CD4-positive, alpha-beta T cell treated with Interleukin-12 subunit alpha and Interleukin-12 subunit beta, for 1 hour (primary cell): ENCODE measurements at regions not wholly inside any gene's neighbourhood (a gene's known extent, or its start where the extent isn't known, plus 50 kb on each side); places are given as distances from the start of the nearest gene placed in this dataset.

ENCODE experiments used
- DNase-seq: peaks from one replicate; pipeline ENCODE4 v3.0.0-alpha.2; 2020

GRCh38 chr9:129411501-129412175, 209.3 kb downstream of the C9orf50 start:
- DNase-seq: no peak

- no peak for DNase-seq
Observed at GRCh38 chr9:129410226-129410625, 210.7 kb downstream of the C9orf50 start.

- no peak for DNase-seq
Observed at GRCh38 chr9:129408535-129409215, 212.2 kb downstream of the C9orf50 start.

GRCh38 chr9:129407905-129408452, 212.9 kb downstream of the C9orf50 start:
- no peak for DNase-seq

GRCh38 chr9:129406278-129407225, 214.3 kb downstream of the C9orf50 start:
- DNase-seq: no peak

- no peak for DNase-seq
Observed at GRCh38 chr9:129405827-129406213, 215.1 kb downstream of the C9orf50 start.

- no peak for DNase-seq
Observed at GRCh38 chr9:129405089-129405826, 215.6 kb downstream of the C9orf50 start.

- DNase-seq: no peak
Observed at GRCh38 chr9:129404621-129405020, 216.3 kb downstream of the C9orf50 start.

GRCh38 chr9:129403779-129404620, 216.9 kb downstream of the C9orf50 start:
- DNase-seq: no peak

GRCh38 chr9:129402931-129403778, 217.7 kb downstream of the C9orf50 start:
- DNase-seq: no peak

- no peak for DNase-seq
Observed at GRCh38 chr9:129402371-129402739, 218.5 kb downstream of the C9orf50 start.

- DNase-seq: no peak
Observed at GRCh38 chr9:129401623-129402370, 219.1 kb downstream of the C9orf50 start.

- no peak for DNase-seq
Observed at GRCh38 chr9:129400971-129401622, 219.8 kb downstream of the C9orf50 start.

- no peak for DNase-seq
Observed at GRCh38 chr9:129400001-129400970, 220.6 kb downstream of the C9orf50 start.

GRCh38 chr9:129399634-129399990, 221.3 kb downstream of the C9orf50 start:
- DNase-seq: no peak

GRCh38 chr9:129398961-129399633, 221.0 kb upstream of the IER5L start:
- no peak for DNase-seq
